Fibroblast of lung (primary cell): ENCODE measurements at regions not wholly inside any gene's neighbourhood (a gene's known extent, or its start where the extent isn't known, plus 50 kb on each side); places are given as distances from the start of the nearest gene placed in this dataset.

Experiments
- EZH2 ChIP-seq: IDR thresholded peaks from 2 replicates; pipeline ENCODE4 v1.5.1; 2012; ENCODE audit warnings: low read length, control low read depth, mild to moderate bottlenecking; ENCODE audit errors: missing control alignments
- TF ChIP-seq, protein P1 (sequence below), 2 donors: IDR thresholded peaks in 1 of 2; conservative IDR thresholded peaks in 1 of 2; 1 replicate in 1 of 2; 2 replicates in 1 of 2; pipeline ENCODE4 v1.5.1; 2011 to 2012; ENCODE audit warnings: low read length in 2 of 2, control low read depth in 1 of 2, inconsistent platforms in 1 of 2, low read depth in 1 of 2, mild to moderate bottlenecking in 1 of 2

DNA sequence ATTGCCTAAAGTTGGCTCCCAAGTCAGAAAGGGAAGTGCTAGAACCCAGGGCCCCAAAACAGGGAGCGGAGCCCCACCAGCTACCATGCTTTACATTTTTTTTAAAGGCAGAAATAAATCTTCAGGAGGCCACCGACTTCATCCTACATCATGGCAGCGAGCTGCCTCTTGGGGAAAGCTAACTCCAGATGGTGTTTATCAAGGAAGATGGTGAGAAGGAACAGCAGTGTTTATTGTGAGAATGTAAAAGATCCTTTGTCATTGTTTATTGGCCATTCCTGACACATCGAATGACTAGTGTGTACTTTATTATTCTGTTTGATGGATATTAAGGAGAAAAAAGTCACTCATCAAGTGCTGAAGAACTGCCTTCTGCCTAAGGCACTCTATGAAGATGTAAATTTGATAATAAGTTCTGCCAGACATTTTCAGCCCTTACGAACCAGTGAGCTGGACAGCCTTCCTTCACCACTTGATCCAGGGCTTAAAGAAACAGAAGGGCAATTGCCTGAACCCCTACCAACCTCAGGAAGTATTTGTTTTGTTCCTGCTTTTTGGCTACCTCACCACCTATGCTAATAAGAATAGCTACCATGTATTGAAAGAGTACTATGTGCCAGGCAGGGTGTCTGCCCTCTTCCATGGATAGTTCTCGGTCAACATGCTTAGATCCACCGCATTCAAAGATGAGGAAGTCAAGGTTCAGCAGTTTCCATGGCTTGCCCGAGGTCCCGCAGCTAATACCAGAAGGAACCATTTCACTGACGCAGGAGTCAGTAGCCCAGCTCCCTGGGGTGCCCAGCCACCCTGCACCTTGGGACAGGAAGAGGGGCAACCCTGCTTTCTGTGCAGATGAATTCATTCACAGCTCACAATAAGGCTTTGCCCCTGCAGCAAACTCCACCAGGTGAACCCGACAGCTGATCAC, 194.7 kb upstream of the RREB1 start:
- TF ChIP-seq, protein P1, sequence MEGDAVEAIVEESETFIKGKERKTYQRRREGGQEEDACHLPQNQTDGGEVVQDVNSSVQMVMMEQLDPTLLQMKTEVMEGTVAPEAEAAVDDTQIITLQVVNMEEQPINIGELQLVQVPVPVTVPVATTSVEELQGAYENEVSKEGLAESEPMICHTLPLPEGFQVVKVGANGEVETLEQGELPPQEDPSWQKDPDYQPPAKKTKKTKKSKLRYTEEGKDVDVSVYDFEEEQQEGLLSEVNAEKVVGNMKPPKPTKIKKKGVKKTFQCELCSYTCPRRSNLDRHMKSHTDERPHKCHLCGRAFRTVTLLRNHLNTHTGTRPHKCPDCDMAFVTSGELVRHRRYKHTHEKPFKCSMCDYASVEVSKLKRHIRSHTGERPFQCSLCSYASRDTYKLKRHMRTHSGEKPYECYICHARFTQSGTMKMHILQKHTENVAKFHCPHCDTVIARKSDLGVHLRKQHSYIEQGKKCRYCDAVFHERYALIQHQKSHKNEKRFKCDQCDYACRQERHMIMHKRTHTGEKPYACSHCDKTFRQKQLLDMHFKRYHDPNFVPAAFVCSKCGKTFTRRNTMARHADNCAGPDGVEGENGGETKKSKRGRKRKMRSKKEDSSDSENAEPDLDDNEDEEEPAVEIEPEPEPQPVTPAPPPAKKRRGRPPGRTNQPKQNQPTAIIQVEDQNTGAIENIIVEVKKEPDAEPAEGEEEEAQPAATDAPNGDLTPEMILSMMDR (conservative IDR thresholded peaks at IDR 0.05 in 1 of 2, IDR thresholded peaks at IDR 0.05 in 1 of 2; ENCODE audit: low read depth in 1 of 2, low read length in 2 of 2) = no peak
- TF ChIP-seq EZH2 = no peak
